DMS114 treated with DMSO at 0.1 percent for 48 hours (cell line): ENCODE measurements at regions not wholly inside any gene's neighbourhood (a gene's known extent, or its start where the extent isn't known, plus 50 kb on each side); places are given as distances from the start of the nearest gene placed in this dataset.

Experiments used
- DNase-seq: peaks from one replicate; lab custom pipeline; 2025; ENCODE audit not compliant: unreplicated experiment; lab: John Stamatoyannopoulos, UW

GRCh38 chr13:44211704-44212346 is 161.8 kb upstream of the SERP2 start:
- DNase-seq = no peak

- DNase-seq = no peak
Measured at GRCh38 chr13:44212633-44213396, 160.8 kb upstream of the SERP2 start.

GRCh38 chr13:44218501-44219240 is 155.0 kb upstream of the SERP2 start:
- no peak for DNase-seq

DNA sequence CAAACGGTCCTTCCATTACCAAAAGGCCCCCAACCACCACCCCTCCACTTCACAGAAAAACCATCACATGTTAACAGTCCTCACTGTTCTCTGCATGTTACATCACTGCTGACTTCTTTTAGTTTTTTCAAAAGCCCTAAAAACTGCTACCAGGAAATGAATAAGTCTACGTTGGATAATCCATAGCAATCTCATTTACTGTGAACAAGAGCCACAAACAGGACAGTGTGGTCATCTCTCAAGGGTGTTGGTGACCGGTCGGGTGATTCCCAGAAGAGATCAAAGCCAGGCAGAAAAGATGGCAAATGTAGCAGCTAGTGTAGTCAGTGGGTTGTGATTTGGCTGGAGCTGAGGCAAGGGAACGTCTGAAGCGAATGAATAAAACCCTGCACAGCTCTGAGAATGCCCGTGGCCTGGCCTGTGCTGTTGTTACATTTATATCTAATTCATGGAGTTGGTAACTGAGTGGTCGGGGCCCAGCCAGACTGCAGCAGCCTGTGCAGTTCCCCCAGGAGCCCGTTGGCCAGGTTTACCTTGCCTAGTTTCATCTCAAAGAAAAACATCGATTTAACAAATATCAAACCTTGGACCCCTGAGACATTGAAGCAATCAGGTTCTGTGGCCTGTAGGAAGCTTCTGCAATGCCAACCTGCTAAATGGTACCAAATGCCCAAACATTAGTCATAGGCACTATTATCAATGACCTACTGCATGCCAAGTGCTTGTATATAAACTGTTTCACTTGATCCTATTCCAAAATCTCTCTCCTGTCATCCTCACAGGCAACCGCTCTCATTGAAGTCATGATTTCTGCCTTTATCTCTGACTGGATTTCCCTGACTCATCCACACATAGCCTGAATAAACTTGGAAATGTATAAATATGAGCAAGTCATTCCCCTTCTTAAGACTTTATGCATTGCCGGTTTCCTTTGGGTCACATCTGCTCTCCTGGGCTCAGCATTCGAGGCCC is 153.8 kb upstream of the SERP2 start:
- no peak for DNase-seq

DNA sequence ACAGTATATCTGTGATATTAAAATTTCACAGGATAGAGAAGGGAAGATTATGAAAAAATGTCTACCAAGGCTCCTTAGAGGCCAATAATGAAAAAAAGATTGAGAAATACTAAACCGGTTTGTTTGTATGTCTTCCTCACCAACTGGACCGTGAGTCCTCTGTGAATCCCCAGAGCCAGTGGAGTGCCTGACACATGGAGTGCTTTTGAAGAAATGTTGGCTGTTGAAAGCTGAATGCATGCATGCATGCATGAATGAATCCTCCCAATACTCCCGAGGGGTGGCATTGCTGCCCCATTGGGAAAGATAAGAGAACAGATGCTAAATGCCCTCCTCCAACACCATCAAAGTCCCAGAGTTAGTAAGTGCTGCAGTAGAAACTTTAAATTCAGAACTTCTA is 152.7 kb upstream of the SERP2 start:
- DNase-seq = no peak

GRCh38 chr13:44221657-44222056 is 152.0 kb upstream of the SERP2 start:
- no peak for DNase-seq

- no peak for DNase-seq
Measured at GRCh38 chr13:44223770-44224444, 149.7 kb upstream of the SERP2 start.

DNA sequence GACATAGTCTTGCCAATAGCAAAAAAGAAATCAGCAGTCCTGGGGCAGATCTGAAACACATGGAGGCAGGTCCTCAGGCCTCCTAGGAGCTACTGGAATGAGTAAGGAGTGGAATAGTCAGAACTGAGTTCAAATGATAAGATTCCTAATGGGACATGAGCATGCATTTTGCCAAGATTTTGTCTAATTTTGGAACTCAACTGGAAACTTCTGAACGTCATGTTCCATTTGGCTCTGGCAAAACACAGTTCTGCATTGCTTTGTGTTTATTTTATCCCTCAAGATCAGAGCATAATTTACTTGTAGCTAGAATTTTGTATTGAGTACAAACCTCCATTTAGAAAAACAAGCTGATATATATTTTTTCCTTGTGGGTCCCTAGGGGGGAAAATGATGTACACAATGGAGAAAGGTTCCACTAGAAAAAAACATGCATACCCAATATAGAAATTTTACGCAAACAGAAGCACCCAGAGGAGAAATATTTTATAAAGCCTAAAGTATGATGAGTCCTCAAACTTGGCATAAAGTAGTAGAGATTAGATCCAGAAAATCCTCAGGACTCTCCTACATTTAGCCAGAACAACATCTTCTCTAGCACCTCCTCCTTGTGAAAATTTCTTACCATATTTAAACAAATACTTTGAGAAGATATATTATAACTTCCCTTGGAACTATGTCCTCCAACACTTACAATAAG is 149.0 kb upstream of the SERP2 start:
- no peak for DNase-seq

DNA sequence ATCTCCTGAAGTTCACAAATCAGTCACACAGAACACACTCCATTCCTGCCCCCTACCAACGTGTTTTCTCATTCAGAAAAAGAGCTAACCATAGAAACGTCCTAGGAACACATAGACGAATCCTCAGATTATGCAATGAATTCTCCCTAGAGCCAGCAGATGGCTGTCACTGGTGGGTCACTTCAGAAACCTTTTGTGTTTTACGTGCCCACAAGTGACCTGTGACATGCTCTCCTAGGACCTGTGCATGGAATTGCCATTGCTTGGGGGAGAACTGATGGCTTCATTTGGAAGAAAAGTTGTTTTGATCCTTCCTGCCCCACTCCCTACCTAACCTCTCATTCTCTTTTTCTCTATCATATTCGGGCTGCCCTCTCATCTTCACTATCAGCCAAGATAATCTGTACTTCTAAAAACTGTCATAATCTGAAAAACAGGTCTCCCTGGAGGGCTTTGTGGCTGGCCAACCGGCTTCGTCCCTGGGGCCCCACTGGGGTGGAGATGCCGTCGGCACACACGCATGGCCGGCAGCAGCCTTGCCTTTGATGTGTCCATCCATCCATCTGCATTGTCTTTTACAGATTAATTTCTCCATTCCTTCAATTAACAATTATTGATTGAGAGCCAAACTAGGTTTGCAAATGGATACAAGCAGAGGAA is 144.1 kb upstream of the SERP2 start:
- DNase-seq = no peak

- DNase-seq = no peak
Measured at GRCh38 chr13:44230071-44230470, 143.6 kb upstream of the SERP2 start.

GRCh38 chr13:44230736-44231135 is 142.9 kb upstream of the SERP2 start:
- no peak for DNase-seq

GRCh38 chr13:44231786-44232516 is 141.7 kb upstream of the SERP2 start:
- no peak for DNase-seq

GRCh38 chr13:44232774-44233173 is 140.8 kb upstream of the SERP2 start:
- no peak for DNase-seq

DNA sequence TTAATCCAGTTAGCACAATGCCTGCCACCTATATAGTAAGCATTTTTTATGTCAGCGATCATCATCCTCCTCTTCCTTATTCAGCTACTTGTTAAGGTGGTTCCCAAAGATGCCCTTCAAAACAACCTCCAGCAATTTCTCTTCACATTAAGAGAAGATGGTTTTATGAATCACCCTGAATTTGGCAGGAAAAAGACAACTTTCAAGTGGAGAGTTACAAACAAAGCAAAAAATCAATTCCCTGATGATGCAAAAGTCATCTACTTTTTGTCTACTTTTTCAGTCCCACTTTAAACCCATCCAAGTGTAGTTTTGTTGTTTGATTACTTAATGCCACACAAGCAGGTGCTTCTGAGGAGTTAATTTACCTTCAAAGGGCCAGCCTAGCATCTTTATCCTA is 139.1 kb upstream of the SERP2 start:
- no peak for DNase-seq

DNA sequence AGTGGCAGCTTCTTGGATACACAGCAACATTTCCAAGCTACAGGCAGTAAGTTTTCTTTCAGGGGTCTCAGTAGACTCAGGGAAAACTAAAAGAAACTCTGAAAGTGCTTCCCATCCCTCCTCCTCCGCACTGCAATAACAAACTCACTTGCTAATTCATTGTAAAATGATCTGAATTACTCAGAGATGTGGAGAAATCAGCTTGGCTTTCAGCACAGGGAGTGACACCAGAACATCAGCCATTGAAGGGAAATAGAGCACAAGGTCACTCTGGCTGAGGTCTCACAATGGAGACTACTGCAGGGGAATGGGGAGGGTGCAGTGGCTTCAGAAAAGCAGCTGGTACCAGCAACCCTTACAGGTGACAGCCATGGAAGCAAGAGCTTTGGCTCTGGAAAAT is 137.3 kb upstream of the SERP2 start:
- DNase-seq = no peak

DNA sequence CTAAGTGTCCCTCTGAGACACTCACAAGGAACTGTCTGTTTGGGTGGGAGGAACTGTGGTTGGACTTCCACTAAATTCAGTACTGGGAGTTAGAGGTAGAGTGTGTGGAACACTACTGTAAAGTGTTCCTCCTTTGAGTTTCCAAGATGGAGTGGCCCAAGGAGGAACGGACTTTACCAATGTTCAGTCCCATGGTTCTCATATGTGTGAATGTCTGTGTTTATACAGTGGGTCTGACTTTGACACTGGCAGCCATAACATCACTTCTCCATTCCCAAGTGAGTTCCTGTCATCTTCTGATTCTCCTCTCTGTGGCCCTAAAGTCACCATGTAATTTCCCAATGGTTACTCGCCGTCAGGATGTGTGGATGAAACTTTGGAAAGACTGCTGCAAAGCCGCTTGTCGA is 136.8 kb upstream of the SERP2 start:
- no peak for DNase-seq

- no peak for DNase-seq
Measured at GRCh38 chr13:44237276-44237767, 136.3 kb upstream of the SERP2 start.

GRCh38 chr13:44237881-44238421 is 135.7 kb upstream of the SERP2 start:
- DNase-seq = no peak
